GM12878 (cell line): ENCODE measurements at regions not wholly inside any gene's neighbourhood (a gene's known extent, or its start where the extent isn't known, plus 50 kb on each side); places are given as distances from the start of the nearest gene placed in this dataset.

ENCODE experiments used
- ATAC-seq: fragments of 200-7000 bp; cut with Tn5 transposase; 3 replicates; pipeline ENCODE4 v1.9.1; 2020; ENCODE audit warnings: mild to moderate bottlenecking, moderate library complexity
- BruUV-seq: library from RNA; stranded (reverse); fragments of 400-500 nt; replicated peaks from 2 replicates; lab custom pipeline; 2021; lab: Mats Ljungman, UMichigan
- CTCF ChIA-PET: fragments of 300-600 bp; sonication (Branson Sonifier 250); formaldehyde crosslinking; extraction: SDS; loops from one replicate; lab custom pipeline; 2021; ENCODE audit warnings: inconsistent platforms; lab: Yijun Ruan, JAX
- POLR2A ChIA-PET: fragments of 350-600 bp; formaldehyde crosslinking; extraction: SDS; loops from one replicate; lab custom pipeline; 2021; ENCODE audit warnings: inconsistent platforms; lab: Charles Lee
- RAD21 ChIA-PET: fragments of 300-600 bp; sonication (Branson Sonifier 250); formaldehyde crosslinking; loops from one replicate; lab custom pipeline; 2023; ENCODE audit warnings: antibody characterized with exemption; ENCODE audit not compliant: unreplicated experiment; lab: Charles Lee
- SMC1A ChIA-PET: fragments of 300-600 bp; sonication (Branson Sonifier 250); formaldehyde crosslinking; loops from one replicate; lab custom pipeline; 2023; ENCODE audit not compliant: unreplicated experiment, uncharacterized antibody; lab: Charles Lee
- DNase-seq: peaks from one replicate; pipeline ENCODE4 v3.0.0-alpha.2; 2011; ENCODE audit warnings: low read depth, low spot score
- FAIRE-seq: peaks from 3 replicates; lab custom pipeline; 2011; peaks lifted over from hg19 to GRCh38; lab: Jason Lieb, UNC
- H2AFZ ChIP-seq: 2 replicates; pipeline ENCODE4 v1.6.0; 2011; ENCODE audit warnings: low read depth, low read length, control low read depth; ENCODE audit not compliant: control insufficient read depth
- H3K27ac ChIP-seq: 2 replicates; pipeline ENCODE4 v1.5.1; 2011; ENCODE audit warnings: control low read depth; ENCODE audit not compliant: control insufficient read depth, insufficient read depth
- H3K27me3 ChIP-seq, 2 experiments: replicated peaks in 1 of 2; 2 replicates each; pipeline versions ENCODE4 v1.6.0 to v1.6.1; 2011; ENCODE audit warnings: low read length in 1 of 2; ENCODE audit not compliant: control insufficient read depth in 2 of 2, insufficient read depth in 2 of 2
- H3K36me3 ChIP-seq, 2 experiments: 2 replicates each; pipeline ENCODE4 v1.5.1; 2011; ENCODE audit warnings: low read length in 1 of 2; ENCODE audit not compliant: control insufficient read depth in 2 of 2, insufficient read depth in 2 of 2
- H3K4me1 ChIP-seq: 2 replicates; pipeline ENCODE4 v1.6.1; 2011; ENCODE audit warnings: mild to moderate bottlenecking, low read length, moderate library complexity, mixed read lengths; ENCODE audit not compliant: control insufficient read depth, insufficient read depth
- H3K4me2 ChIP-seq: 2 replicates; pipeline ENCODE4 v1.6.0; 2011; ENCODE audit warnings: control low read depth; ENCODE audit not compliant: control insufficient read depth, insufficient read depth
- H3K4me3 ChIP-seq: fragments of 200-600 bp; sonication (generic); 2 replicates; pipeline ENCODE4 v1.5.1; 2016
- H3K79me2 ChIP-seq: 2 replicates; pipeline ENCODE4 v1.6.0; 2011; ENCODE audit warnings: low read length; ENCODE audit not compliant: control insufficient read depth, insufficient read depth
- H3K9ac ChIP-seq: 2 replicates; pipeline ENCODE4 v1.8.0; 2011; ENCODE audit warnings: low read length, control low read depth, mixed read lengths; ENCODE audit not compliant: control insufficient read depth, insufficient read depth
- H3K9me3 ChIP-seq: replicated peaks from 3 replicates; pipeline ENCODE4 v1.5.1; 2011; ENCODE audit warnings: mild to moderate bottlenecking, low read length; ENCODE audit not compliant: control insufficient read depth, insufficient read depth
- H4K20me1 ChIP-seq: 2 replicates; pipeline ENCODE4 v1.6.0; 2011; ENCODE audit not compliant: control insufficient read depth, insufficient read depth
- CBX3 ChIP-seq: fragments of 200-600 bp; sonication (generic); IDR thresholded peaks from 2 replicates; pipeline ENCODE4 v1.6.1; 2016; ENCODE audit warnings: low read depth, borderline replicate concordance
- CTCF ChIP-seq, 3 experiments: IDR thresholded peaks in 2 of 3; conservative IDR thresholded peaks in 1 of 3; 2 replicates each; pipeline ENCODE4 v1.5.1; 2011; ENCODE audit warnings: low read depth in 3 of 3, low read length in 3 of 3, mild to moderate bottlenecking in 3 of 3, control low read depth in 2 of 3, moderate library complexity in 2 of 3, inconsistent platforms in 1 of 3, mixed read lengths in 1 of 3; ENCODE audit not compliant: control insufficient read depth in 2 of 3, insufficient read depth in 1 of 3; ENCODE audit errors: extremely low read depth in 1 of 3
- HCFC1 ChIP-seq: fragments of 150-350 bp; IDR thresholded peaks from 2 replicates; pipeline ENCODE4 v1.6.1; 2014; ENCODE audit warnings: low read length
- NBN ChIP-seq: fragments of 450-650 bp; IDR thresholded peaks from 2 replicates; pipeline ENCODE4 v1.6.1; 2016
- POU2F2 ChIP-seq: IDR thresholded peaks from 3 replicates; pipeline ENCODE4 v1.6.1; 2011; ENCODE audit warnings: low read depth, mild to moderate bottlenecking, low read length, borderline replicate concordance
- RBBP5 ChIP-seq: fragments of 200-600 bp; sonication (generic); conservative IDR thresholded peaks from 2 replicates; pipeline ENCODE4 v1.6.1; 2016
- WGBS: methylation state at CpG from one replicate; pipeline ENCODE4 v1.1.6; 2016; ENCODE audit warnings: low lambda C conversion rate; ENCODE audit not compliant: insufficient replicate concordance, insufficient coverage; ENCODE audit errors: missing lambda C conversion rate; 5-methylcytosine and 5-hydroxymethylcytosine counted together
- in situ Hi-C: fragments of 300-500 bp; cut with MboI; formaldehyde crosslinking; loops from 9 replicates; pipeline ENCODE4 v1.14.3; 2018; ENCODE audit warnings: mixed read lengths
- intact Hi-C: fragments of 100-400 bp; cut with micrococcal nuclease; formaldehyde crosslinking; loops from one replicate; pipeline ENCODE4 v1.14.2; 2022; ENCODE audit not compliant: unreplicated experiment
- TF ChIP-seq, protein P1 (sequence below): IDR thresholded peaks from 2 replicates; pipeline ENCODE4 v1.6.1; 2012; ENCODE audit warnings: low read depth, low read length, improper control_type of control experiment

GRCh38 chr1:187471555-187471954, 642.8 kb downstream of the PLA2G4A start:
- intact Hi-C loops, result no loop called here
- FAIRE-seq (no peak), ATAC-seq (no peak), DNase-seq (no peak)
- Histone ChIP-seq H3K27ac (no peak overlapping the region), H3K4me2 (no peak overlapping the region), H3K79me2 (no peaks in the 10 kb centered on the region), H3K36me3 (no peaks in the 10 kb centered on the region), H3K9ac (no peak overlapping the region), H3K4me1 (no peaks in the 10 kb centered on the region), H2AFZ (no peak overlapping the region), H4K20me1 (no peaks in the 10 kb centered on the region), H3K4me3 (no peak overlapping the region)
- WGBS, result 67% methylated on average over 2 of the region's 2 CpGs
- ChIA-PET POLR2A (no interaction called here), SMC1A (no interaction called here), RAD21 (no interaction called here)
- BruUV-seq, result no TSS peak
- in situ Hi-C loops, result no loop called here
- TF ChIP-seq HCFC1 (no peak), CBX3 (no peak), RBBP5 (no peak), CTCF (IDR thresholded peaks at IDR 0.05 in 2 of 3, conservative IDR thresholded peaks at IDR 0.05 in 1 of 3; ENCODE audit: control insufficient read depth in 2 of 3, extremely low read depth in 1 of 3, insufficient read depth in 1 of 3, low read depth in 3 of 3, low read length in 3 of 3) (no peak), NBN (no peak), POU2F2 (no peak)
- TF ChIP-seq, protein P1, sequence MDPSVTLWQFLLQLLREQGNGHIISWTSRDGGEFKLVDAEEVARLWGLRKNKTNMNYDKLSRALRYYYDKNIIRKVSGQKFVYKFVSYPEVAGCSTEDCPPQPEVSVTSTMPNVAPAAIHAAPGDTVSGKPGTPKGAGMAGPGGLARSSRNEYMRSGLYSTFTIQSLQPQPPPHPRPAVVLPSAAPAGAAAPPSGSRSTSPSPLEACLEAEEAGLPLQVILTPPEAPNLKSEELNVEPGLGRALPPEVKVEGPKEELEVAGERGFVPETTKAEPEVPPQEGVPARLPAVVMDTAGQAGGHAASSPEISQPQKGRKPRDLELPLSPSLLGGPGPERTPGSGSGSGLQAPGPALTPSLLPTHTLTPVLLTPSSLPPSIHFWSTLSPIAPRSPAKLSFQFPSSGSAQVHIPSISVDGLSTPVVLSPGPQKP, result no peak
- TF ChIP-seq, all 136 proteins: peak for 0
- CTCF ChIA-PET, result no interaction called here
- Histone ChIP-seq H3K27me3 (no peaks in the 10 kb centered on the region), H3K9me3 (no peaks in the 10 kb centered on the region)
